Stimulated activated effector memory CD8-positive, alpha-beta T cell treated with anti-CD3 and anti-CD28 coated beads, Interleukin-12 subunit alpha, Interleukin-12 subunit beta, amount 100 ng/mL, for 72 hours (primary cell): ENCODE measurements at regions not wholly inside any gene's neighbourhood (a gene's known extent, or its start where the extent isn't known, plus 50 kb on each side); places are given as distances from the start of the nearest gene placed in this dataset.
"Not testable (repeated sequence)": the region's sequence is repeated elsewhere in the genome, so short reads cannot be mapped to it uniquely, and the experiment has no call there.

ENCODE experiments used
- ATAC-seq: fragments of 150-1000 bp; cut with Tn5 transposase; 2 replicates; pipeline ENCODE4 v1.10.0; 2021
- DNase-seq, 2 donors: peaks; one replicate each; pipeline ENCODE4 v3.0.0; 2021 to 2022; ENCODE audit warnings: low spot score in 2 of 2
- H3K27ac Mint-ChIP-seq: one replicate; pipeline ENCODE4 v1.8.0; 2022; ENCODE audit warnings: mild to moderate bottlenecking, mixed read lengths
- H3K36me3 Mint-ChIP-seq: one replicate; pipeline ENCODE4 v1.8.0; 2022; ENCODE audit warnings: mild to moderate bottlenecking, mixed read lengths
- H3K4me1 Mint-ChIP-seq: one replicate; pipeline ENCODE4 v1.8.0; 2022; ENCODE audit warnings: mixed read lengths
- H3K4me3 Mint-ChIP-seq: one replicate; pipeline ENCODE4 v1.8.0; 2022; ENCODE audit warnings: mild to moderate bottlenecking, mixed read lengths
- H3K9me3 Mint-ChIP-seq: one replicate; pipeline ENCODE4 v1.8.0; 2022; ENCODE audit warnings: mixed read lengths

DNA sequence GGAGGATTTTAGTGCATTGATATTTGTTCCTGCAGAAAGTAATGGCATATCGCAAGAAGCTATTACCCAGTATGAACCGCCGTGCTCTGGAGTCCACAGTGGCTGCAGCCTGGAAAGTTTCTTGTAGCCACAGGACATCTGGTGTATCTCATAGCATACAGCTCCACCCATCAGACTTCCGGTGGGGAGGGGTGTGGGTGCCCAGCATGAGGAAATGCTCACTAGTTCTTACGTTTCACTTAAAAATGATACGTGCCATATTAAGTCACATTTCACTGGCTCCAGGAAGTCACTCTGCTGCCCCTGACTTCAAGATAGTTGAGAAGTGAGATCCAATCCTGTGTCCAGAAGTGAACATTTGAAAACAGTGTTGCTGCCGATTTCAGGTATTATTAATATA, 990.4 kb downstream of the GBE1 start:
- H3K4me3 Mint-ChIP-seq, result no peak overlapping the region
- no peak for DNase-seq
- ATAC-seq, result no peak
- no peak overlapping the region for H3K27ac Mint-ChIP-seq
- peaks cover 7% of the 10 kb centered on the region for H3K9me3 Mint-ChIP-seq
- no peaks in the 10 kb centered on the region for H3K36me3 Mint-ChIP-seq
- H3K4me1 Mint-ChIP-seq, result no peaks in the 10 kb centered on the region

DNA sequence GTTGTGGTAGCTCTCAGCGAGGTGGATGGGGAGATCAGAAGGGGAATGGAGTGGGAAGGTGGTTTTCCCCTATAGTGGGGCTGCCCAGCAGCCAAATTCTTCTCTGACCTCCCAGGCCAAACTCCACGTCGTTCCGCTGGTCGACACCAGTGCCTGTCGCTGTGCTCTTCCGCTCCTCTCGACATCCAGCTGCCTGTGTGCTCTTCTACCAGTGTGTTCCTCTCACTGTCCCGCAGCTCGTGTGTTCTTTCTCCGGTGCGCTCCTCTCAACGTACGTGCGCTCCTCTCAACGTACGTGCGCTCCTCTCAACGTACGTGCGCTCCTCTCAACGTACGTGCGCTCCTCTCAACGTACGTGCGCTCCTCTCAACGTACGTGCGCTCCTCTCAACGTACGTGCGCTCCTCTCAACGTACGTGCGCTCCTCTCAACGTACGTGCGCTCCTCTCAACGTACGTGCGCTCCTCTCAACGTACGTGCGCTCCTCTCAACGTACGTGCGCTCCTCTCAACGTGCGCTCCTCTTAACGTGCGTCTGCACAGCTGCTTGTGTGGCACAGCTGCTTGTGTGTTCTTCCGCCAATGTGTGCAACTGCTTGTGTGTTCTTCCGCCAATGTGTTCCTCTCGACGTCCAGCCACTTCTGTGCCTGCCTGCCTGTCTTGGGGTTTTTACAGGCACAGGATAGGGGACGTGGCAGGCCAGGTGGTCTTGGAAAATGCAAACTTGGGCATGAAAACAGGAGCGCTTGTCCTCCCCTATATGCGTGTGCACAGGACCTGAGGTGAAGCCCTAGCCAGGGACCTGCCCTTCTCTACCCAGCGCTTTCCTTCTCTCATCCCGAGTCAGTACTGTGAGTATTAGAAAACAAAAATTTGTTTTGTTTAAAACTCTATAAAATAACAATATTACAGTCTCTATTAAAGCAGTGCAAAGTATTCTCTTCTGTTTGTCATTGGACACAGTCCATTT, 991.1 kb downstream of the GBE1 start:
- no peak overlapping the region for H3K4me3 Mint-ChIP-seq

DNA sequence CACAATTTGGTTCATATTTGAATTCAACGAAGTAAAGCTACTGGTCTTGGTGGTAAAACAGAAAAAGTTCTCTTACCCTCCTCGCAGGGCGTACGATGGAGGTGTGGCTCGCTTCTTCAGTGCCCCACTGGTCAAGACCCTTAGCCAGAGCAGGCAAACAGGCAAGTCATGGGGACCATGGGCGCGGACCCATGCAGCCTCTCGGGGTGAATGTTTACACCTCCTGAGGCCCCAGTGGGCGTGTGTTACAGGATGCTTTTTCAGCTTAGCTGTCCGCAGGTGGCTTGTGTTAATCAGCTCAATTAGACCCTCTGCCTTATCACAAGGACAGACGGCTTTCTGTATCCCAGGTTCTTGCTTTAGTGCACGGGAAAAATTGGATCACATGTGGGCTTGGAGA, 991.8 kb downstream of the GBE1 start:
- no peak overlapping the region for H3K4me3 Mint-ChIP-seq
- no peak overlapping the region for H3K27ac Mint-ChIP-seq
- DNase-seq (no peak), ATAC-seq (no peak)
- no peaks in the 10 kb centered on the region for H3K36me3 Mint-ChIP-seq
- no peaks in the 10 kb centered on the region for H3K4me1 Mint-ChIP-seq
- H3K9me3 Mint-ChIP-seq, result peaks cover 7% of the 10 kb centered on the region

More for the DNA sequence above, 991.1 kb downstream of the GBE1 start:
- Mint-ChIP-seq H3K36me3 (no peaks in the 10 kb centered on the region), H3K27ac (no peak overlapping the region), H3K4me1 (no peaks in the 10 kb centered on the region), H3K9me3 (peaks cover 7% of the 10 kb centered on the region)
- DNase-seq, result no peak
- no peak for ATAC-seq

DNA sequence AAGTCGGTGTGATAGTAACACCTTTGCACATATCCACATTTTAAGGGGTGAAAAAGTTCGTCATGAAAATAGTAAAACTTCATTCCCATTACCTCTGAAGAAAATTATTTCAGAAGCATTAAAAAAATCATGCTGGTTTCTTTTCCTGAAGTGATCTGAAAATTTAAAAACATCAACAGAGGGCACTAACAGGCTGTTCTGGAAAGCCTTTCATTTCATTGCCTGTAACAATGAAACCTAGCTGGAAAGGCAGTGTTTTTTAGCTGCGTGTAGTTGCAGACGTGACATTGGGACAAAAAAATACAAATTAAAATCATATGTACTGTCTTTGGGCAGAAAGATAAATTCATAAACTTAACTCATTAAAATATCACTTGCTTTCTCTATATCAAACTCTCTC, 993.8 kb downstream of the GBE1 start:
- no peaks in the 10 kb centered on the region for H3K4me1 Mint-ChIP-seq
- no peak overlapping the region for H3K4me3 Mint-ChIP-seq
- peaks cover 7% of the 10 kb centered on the region for H3K9me3 Mint-ChIP-seq
- no peak for DNase-seq
- no peak overlapping the region for H3K27ac Mint-ChIP-seq
- ATAC-seq, result no peak
- no peaks in the 10 kb centered on the region for H3K36me3 Mint-ChIP-seq

DNA sequence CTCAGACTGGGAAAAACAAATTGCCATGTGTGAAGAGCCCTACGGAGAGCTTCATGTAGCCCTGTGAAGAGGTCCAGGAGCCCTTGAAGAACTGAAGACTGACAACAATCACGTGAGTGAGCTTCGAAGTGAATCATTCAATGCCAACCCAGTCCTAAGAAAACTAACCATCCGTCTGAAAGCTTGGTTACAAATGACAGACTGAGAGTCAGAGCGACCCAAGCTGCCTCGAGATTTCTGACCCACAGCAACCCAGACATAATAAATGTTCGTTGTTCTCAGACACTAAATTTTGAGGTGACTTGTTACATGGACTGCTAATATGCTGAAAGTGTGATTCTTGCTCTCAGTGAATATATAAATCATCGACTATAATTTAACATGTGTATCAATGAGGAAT, 987.2 kb upstream of the ROBO1 start:
- Mint-ChIP-seq H3K9me3 (peaks cover 23% of the 10 kb centered on the region), H3K4me3 (no peak overlapping the region), H3K36me3 (no peaks in the 10 kb centered on the region), H3K4me1 (no peaks in the 10 kb centered on the region), H3K27ac (no peak overlapping the region)
- DNase-seq (no peak), ATAC-seq (no peak)

DNA sequence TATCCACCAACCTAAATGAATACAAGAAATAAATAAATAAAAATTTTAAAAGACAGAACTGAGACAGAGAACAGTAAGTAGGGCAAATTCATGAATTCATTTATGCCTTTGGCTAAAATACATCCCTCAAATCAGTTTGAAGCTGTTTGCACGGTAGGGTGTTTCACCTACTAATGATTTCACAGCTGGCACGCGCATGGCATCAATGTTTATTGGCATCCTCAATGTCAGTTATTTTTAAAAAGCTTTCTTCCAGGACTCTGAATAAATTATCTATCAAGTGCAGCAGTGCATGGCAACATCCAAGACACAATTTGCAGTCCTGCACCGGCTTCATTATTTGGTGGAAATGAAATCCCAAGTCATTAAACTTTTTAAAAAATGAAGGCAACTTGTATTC, 985.2 kb upstream of the ROBO1 start:
- Mint-ChIP-seq H3K9me3 (peaks cover 24% of the 10 kb centered on the region), H3K27ac (no peak overlapping the region), H3K4me1 (no peaks in the 10 kb centered on the region), H3K4me3 (no peak overlapping the region), H3K36me3 (no peaks in the 10 kb centered on the region)
- no peak for DNase-seq
- no peak for ATAC-seq

DNA sequence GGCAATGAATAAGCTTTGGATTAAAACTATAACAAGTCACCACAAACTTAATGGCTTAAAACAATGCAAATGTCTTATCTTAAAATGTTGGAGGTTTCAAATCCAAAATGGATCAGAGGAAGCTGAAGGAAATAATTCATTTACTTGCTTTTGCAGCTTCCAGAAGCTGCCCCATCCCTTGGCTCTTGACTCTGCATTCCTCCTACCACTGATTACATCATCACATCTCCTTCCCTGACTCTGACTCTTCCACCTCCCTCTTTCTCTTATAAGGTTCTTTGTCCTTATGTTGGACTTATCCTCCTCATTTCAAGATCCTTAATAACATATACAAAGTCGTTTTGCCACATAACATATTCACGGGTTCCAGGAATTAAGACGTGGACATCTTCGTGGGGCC, 982.8 kb upstream of the ROBO1 start:
- Mint-ChIP-seq H3K27ac (no peak overlapping the region), H3K4me1 (no peaks in the 10 kb centered on the region), H3K4me3 (no peak overlapping the region), H3K9me3 (peaks cover 24% of the 10 kb centered on the region), H3K36me3 (no peaks in the 10 kb centered on the region)
- DNase-seq, result no peak
- no peak for ATAC-seq

DNA sequence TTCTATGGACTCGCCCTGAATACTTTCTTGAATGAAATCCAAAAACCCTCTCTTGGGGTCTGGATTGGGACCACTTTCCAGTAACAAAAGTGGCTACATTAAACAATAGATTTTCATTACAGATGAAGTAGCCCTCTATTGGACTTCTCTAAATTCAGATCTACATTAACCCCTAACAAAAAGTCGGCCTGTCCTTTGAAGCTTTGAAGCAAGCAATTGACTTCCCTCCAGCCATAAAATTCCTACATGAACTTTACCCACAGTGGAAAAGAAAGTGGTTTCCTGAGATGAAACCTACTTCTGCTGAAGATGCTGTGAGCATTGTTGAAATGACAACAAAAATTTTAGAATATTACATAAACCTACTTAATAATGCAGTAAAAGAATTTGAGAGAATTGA, 967.1 kb upstream of the ROBO1 start:
- ATAC-seq, result no peak
- Mint-ChIP-seq H3K9me3 (peaks cover 17% of the 10 kb centered on the region), H3K4me1 (no peaks in the 10 kb centered on the region), H3K4me3 (no peak overlapping the region), H3K36me3 (no peaks in the 10 kb centered on the region), H3K27ac (no peak overlapping the region)
- no peak for DNase-seq

DNA sequence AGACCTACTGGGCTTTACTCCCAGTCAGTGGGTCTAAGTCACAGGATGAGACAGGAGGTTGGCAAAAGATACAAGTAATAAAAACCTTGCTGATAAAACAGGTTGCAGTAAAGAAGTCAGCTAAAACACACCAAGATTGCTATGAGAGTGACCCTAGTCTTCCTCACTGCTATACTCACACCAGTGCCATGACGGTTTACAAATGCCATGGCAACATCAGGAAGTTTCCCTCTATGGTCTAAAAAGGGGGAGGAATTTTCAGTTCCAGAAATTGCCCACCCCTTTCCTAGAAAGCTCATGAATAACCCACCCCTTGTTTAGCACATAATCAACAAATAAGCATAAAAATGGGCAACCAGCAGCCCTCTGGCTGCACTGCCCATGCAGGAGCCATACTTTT, 966.7 kb upstream of the ROBO1 start:
- DNase-seq (no peak), ATAC-seq (no peak)
- Mint-ChIP-seq H3K4me1 (no peaks in the 10 kb centered on the region), H3K27ac (no peak overlapping the region), H3K36me3 (no peaks in the 10 kb centered on the region), H3K4me3 (no peak overlapping the region), H3K9me3 (peaks cover 14% of the 10 kb centered on the region)

DNA sequence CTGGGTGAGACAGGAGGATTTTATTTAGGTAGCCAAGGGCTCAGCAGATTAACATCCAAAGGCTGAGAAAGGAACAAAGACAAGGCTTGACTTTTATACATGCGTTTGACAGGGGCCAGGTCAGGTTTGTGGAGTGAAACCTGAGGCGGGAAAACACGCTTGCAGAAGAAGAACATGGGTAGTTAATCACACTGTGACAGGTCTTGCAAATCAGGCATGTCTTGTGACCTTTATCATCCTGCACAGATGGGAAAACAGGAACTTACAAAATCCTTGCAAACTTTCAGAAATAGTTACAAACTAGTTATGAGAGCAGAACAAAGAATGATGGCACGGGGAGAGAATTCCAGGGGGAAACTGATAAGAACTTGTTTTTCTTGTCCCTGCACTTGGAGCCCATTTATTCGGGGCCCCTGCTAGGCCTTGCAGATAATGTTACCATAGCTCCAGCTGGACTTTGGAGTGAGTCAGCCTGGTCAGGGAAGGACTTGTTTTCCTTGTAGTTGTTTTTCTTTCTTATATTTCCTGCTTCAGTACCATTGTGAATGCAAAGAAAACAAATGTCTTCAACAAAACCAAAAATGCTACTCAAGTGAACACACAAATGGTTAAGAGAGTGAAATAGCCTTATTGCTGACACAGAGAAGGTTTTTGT, 965.9 kb upstream of the ROBO1 start:
- no peak overlapping the region for H3K27ac Mint-ChIP-seq
- no peak for DNase-seq
- peaks cover 14% of the 10 kb centered on the region for H3K9me3 Mint-ChIP-seq
- no peaks in the 10 kb centered on the region for H3K4me1 Mint-ChIP-seq
- no peak overlapping the region for H3K4me3 Mint-ChIP-seq
- H3K36me3 Mint-ChIP-seq, result no peaks in the 10 kb centered on the region
- no peak for ATAC-seq

DNA sequence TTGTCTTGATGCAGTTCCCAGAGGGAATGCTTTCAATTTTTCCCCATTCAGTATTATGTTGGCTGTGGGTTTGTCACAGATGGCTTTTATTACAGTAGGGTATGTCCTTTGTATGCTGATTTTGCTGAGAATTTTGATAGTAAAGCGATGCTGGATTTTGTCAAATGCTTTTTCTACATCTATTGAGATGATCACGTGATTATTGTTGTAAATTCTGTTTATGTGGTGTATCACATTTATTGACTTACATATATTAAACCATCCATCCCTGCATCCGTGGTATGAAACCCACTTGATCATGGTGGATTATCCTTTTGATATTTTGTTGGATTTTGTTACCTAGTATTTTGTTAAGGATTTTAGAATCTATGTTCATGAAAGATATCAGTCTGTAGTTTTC, 959.8 kb upstream of the ROBO1 start:
- not testable (repeated sequence) for H3K4me3 Mint-ChIP-seq, DNase-seq, ATAC-seq, H3K27ac Mint-ChIP-seq, H3K4me1 Mint-ChIP-seq, H3K36me3 Mint-ChIP-seq
- peaks cover 22% of the 10 kb centered on the region for H3K9me3 Mint-ChIP-seq

DNA sequence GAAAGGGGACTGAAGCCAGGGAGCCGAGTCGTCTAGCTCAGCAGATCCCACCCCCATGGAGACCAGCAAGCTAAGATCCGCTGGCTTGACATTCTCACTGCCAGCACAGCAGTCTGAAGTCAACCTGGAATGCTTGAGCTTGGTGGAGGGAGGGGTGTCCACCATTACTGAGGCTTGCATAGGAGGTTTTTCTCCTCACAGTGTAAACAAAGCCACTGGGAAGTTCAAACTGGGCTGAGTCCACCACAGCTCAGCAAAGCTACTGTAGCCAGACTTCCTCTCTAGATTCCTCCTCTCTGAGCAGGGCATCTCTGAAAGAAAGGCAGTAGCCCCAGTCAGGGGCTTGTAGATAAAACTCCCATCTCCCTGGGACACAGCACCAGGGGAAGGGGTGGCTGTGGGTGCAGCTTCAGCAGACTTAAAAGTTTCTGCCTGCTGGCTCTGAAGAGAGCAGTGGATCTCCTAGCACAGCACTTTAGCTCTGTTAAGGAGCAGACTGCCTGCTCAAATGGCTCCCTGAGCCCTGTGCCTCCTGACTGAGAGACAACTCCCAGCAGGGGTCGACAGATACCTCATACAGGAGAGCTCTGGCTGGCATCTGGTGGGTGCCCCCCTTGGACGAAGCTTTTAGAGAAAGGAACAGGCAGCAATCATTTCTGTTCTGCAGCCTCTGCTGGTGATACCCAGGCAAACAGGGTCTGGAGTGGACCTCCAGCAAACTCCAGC, 942.0 kb upstream of the ROBO1 start:
- not testable (repeated sequence) for H3K4me3 Mint-ChIP-seq, H3K27ac Mint-ChIP-seq
- H3K9me3 Mint-ChIP-seq, result peaks cover 34% of the 10 kb centered on the region

DNA sequence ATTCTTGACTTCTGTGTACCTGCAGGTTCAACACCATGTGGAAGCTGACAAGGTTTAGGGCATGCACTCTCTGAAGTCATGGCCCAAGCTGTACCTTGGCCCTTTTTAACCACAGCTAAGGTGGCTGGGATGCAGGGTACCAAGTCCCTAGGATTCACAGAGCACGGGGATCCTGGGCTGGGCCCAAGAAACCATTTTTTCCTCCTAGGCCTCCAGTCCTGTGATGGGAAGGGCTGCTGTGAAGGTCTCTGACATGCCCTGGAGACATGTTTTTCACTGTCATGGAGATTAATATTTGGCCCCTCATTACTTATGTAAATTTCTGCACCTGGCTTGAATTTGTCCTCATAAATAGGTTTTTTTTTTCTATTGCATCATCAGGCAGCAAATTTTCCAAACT, 937.5 kb upstream of the ROBO1 start:
- Mint-ChIP-seq H3K27ac (no peak overlapping the region), H3K4me1 (no peaks in the 10 kb centered on the region), H3K36me3 (no peaks in the 10 kb centered on the region), H3K9me3 (peaks cover 9% of the 10 kb centered on the region), H3K4me3 (no peak overlapping the region)
- ATAC-seq (no peak), DNase-seq (no peak)

More for the DNA sequence above, 942.0 kb upstream of the ROBO1 start:
- not testable (repeated sequence) for DNase-seq, ATAC-seq, H3K4me1 Mint-ChIP-seq, H3K36me3 Mint-ChIP-seq

DNA sequence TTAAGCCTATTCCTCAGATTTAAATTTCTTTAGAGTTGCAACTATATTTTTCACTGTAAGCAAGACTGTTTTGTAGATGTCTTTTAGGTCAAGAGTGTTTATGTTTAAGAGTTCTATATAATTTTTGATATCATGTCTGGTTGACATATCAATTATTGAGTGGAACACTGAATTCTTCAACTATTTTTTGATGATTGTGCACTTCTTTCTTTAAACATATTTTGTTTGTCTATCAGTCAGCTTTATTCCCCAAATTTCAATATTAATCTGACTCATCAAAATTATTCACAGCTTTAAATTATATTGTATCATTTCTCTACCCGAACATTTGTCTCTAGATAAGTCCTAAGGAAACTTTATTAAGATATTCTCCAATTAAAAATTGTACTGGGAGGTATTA, 933.6 kb upstream of the ROBO1 start:
- peaks cover 14% of the 10 kb centered on the region for H3K9me3 Mint-ChIP-seq
- H3K27ac Mint-ChIP-seq, result no peak overlapping the region
- no peaks in the 10 kb centered on the region for H3K4me1 Mint-ChIP-seq
- no peak overlapping the region for H3K4me3 Mint-ChIP-seq
- H3K36me3 Mint-ChIP-seq, result no peaks in the 10 kb centered on the region
- DNase-seq (no peak), ATAC-seq (no peak)

DNA sequence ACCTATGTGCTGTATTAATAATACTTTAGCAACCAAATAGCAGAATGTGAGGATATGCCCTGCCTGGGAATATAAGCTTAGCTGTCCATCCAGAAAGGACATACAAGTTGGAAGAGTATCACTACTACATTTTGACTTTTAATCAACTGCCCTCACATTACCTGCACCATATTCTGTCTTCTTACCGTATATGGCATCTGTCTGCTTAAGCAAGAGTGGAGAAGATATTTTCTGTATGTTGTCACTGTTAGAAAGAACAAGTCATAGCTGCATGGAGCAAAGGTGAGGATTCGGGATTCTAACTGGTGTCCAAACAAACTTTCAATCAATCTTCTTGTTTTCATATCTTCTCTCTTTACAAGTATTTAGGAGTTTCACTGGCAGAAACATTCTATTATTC, 929.5 kb upstream of the ROBO1 start:
- peaks cover 14% of the 10 kb centered on the region for H3K9me3 Mint-ChIP-seq
- no peak overlapping the region for H3K4me3 Mint-ChIP-seq
- no peak for DNase-seq
- ATAC-seq, result no peak
- no peak overlapping the region for H3K27ac Mint-ChIP-seq
- no peaks in the 10 kb centered on the region for H3K36me3 Mint-ChIP-seq
- H3K4me1 Mint-ChIP-seq, result no peaks in the 10 kb centered on the region
